HL-60 (cell line): ENCODE measurements at regions not wholly inside any gene's neighbourhood (a gene's known extent, or its start where the extent isn't known, plus 50 kb on each side); places are given as distances from the start of the nearest gene placed in this dataset.

Experiments used
- DNase-seq, 2 experiments: peaks; one replicate each; pipeline ENCODE4 v3.0.0-alpha.2; 2010 to 2020; ENCODE audit warnings: low read depth in 1 of 2, low spot score in 1 of 2
- H3K27ac ChIP-seq: fragments of 250-450 bp; sonication (Bioruptor Pico); replicated peaks from 2 replicates; pipeline ENCODE4 v1.5.1; 2020; ENCODE audit warnings: mild to moderate bottlenecking, moderate library complexity
- H3K27me3 ChIP-seq: fragments of 250-450 bp; sonication (Bioruptor Pico); 2 replicates; pipeline ENCODE4 v1.5.1; 2021; ENCODE audit warnings: mild to moderate bottlenecking, moderate library complexity; ENCODE audit not compliant: insufficient read depth, poor library complexity, severe bottlenecking
- H3K4me3 ChIP-seq: replicated peaks from 2 replicates; pipeline ENCODE4 v1.5.1; 2011; ENCODE audit warnings: mild to moderate bottlenecking, control low read depth, low read length; ENCODE audit not compliant: insufficient read depth
- CTCF ChIP-seq: IDR thresholded peaks from one replicate; pipeline ENCODE4 v1.5.1; 2011; ENCODE audit warnings: low read length, control low read depth, inconsistent platforms; ENCODE audit not compliant: insufficient read depth
- GABPA ChIP-seq: IDR thresholded peaks from 2 replicates; pipeline ENCODE4 v1.6.1; 2012; ENCODE audit warnings: low read depth
- POLR2AphosphoS5 ChIP-seq: IDR thresholded peaks from 2 replicates; pipeline ENCODE4 v1.6.1; 2012; ENCODE audit warnings: low read depth
- REST ChIP-seq: IDR thresholded peaks from 2 replicates; pipeline ENCODE4 v1.6.1; 2012; ENCODE audit warnings: low read depth; ENCODE audit not compliant: insufficient replicate concordance
- SPI1 ChIP-seq: IDR thresholded peaks from 2 replicates; pipeline ENCODE4 v1.6.1; 2012; ENCODE audit warnings: low read depth, mild to moderate bottlenecking, borderline replicate concordance

GRCh38 chr19:16022681-16023080 lies 53.6 kb upstream of the TPM4 start:
- no peak for TF ChIP-seq POLR2AphosphoS5
- no peak for TF ChIP-seq SPI1
- TF ChIP-seq GABPA, result no peak
- TF ChIP-seq REST, result no peak
- no peak for TF ChIP-seq CTCF
- H3K27ac ChIP-seq, result no peak overlapping the region
- H3K4me3 ChIP-seq, result no peak overlapping the region
- no peak for DNase-seq
- no peaks in the 10 kb centered on the region for H3K27me3 ChIP-seq

- no peak for DNase-seq
- no peaks in the 10 kb centered on the region for H3K27me3 ChIP-seq
- no peak overlapping the region for H3K27ac ChIP-seq
- no peak overlapping the region for H3K4me3 ChIP-seq
- no peak for TF ChIP-seq POLR2AphosphoS5
- no peak for TF ChIP-seq GABPA
- no peak for TF ChIP-seq SPI1
- TF ChIP-seq REST, result no peak
- TF ChIP-seq CTCF, result no peak
These were observed 53.0 kb upstream of the TPM4 start for GRCh38 chr19:16023146-16023915.

DNA sequence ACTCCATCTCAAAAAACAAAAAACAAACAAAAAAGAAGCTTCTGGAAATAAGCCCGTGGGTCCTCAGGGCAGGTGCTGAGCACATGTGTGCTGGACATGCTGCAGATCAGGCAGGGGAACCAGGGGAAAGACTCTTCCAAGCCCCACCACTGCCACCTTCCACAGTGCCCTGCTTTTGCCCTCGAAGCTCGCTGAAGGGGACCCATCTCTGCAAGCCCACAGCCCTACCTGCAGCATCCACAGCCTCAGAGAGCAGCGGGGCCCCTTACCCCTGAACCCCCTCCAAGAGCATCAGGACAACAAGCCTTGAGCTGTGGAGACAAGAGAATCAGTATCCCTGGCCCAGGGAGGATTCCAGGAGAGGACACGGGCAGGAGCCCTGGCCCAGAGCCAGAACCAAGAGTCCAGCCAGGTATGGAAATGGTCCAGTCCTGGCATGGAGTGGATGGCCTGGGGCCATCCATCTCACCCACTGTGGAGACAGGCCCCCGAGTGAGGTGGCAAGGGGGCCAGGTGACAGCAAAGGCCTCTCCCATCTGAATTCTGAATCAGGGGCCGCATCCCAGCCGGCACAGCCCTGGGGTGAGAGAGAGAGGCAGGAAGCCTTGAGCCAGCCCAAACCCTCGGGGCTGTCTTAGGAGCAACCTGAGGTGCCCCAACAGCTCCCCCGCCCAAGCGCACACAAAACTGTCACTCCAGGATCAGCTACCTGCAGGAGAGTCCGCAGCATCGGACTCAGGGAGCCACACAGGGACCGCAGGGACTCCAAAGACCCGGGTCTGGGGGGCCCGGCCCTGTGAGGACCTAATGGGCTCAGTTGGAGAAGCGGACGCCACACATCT lies 51.8 kb upstream of the TPM4 start:
- H3K4me3 ChIP-seq, result no peak overlapping the region
- no peaks in the 10 kb centered on the region for H3K27me3 ChIP-seq
- no peak overlapping the region for H3K27ac ChIP-seq
- TF ChIP-seq GABPA, result no peak
- no peak for TF ChIP-seq POLR2AphosphoS5
- no peak for TF ChIP-seq CTCF
- no peak for TF ChIP-seq REST
- no peak for TF ChIP-seq SPI1
- DNase-seq, result no peak
